IMR-90 (cell line): ENCODE measurements at regions not wholly inside any gene's neighbourhood (a gene's known extent, or its start where the extent isn't known, plus 50 kb on each side); places are given as distances from the start of the nearest gene placed in this dataset.

ENCODE experiments used
- ATAC-seq: fragments of 200-7000 bp; cut with Tn5 transposase; 2 replicates; pipeline ENCODE4 v1.9.1; 2020; ENCODE audit warnings: low read depth, mild to moderate bottlenecking, moderate library complexity
- BruUV-seq: library from RNA; stranded (reverse); fragments of 400-500 nt; replicated peaks from 2 replicates; lab custom pipeline; 2021; lab: Mats Ljungman, UMichigan
- CTCF ChIA-PET: fragments of 300-600 bp; formaldehyde crosslinking; extraction: SDS; loops from one replicate; lab custom pipeline; 2021; ENCODE audit warnings: antibody characterized with exemption; lab: Yijun Ruan, JAX
- POLR2A ChIA-PET: fragments of 300-600 bp; sonication (Branson Sonifier 250); formaldehyde crosslinking; loops from one replicate; lab custom pipeline; 2022; ENCODE audit warnings: antibody characterized with exemption; ENCODE audit not compliant: unreplicated experiment; lab: Charles Lee
- DNase-seq: peaks from one replicate; pipeline ENCODE4 v3.0.0; 2013
- H2AFZ ChIP-seq: replicated peaks from 2 replicates; pipeline ENCODE3; 2013; ENCODE audit warnings: low read length, mild to moderate bottlenecking; ENCODE audit not compliant: poor library complexity
- H2AK5ac ChIP-seq: 2 replicates; pipeline ENCODE4 v1.6.1; 2013; ENCODE audit warnings: low read depth, low read length, inconsistent platforms
- H2AK9ac ChIP-seq: replicated peaks from 2 replicates; pipeline ENCODE3; 2013; ENCODE audit warnings: mild to moderate bottlenecking, low read depth, low read length, moderate library complexity; ENCODE audit not compliant: poor library complexity
- H2BK120ac ChIP-seq: 2 replicates; pipeline ENCODE4 v1.6.1; 2013; ENCODE audit warnings: low read depth, low read length, inconsistent platforms
- H2BK15ac ChIP-seq: 3 replicates; pipeline ENCODE4 v1.6.1; 2013; ENCODE audit warnings: low read depth, low read length, inconsistent platforms
- H2BK20ac ChIP-seq: 2 replicates; pipeline ENCODE4 v1.6.1; 2013; ENCODE audit warnings: low read depth, mild to moderate bottlenecking, inconsistent platforms, low read length, moderate library complexity
- H2BK5ac ChIP-seq: 2 replicates; pipeline ENCODE4 v1.6.1; 2013; ENCODE audit warnings: mild to moderate bottlenecking, low read depth, low read length, inconsistent platforms; ENCODE audit not compliant: poor library complexity, severe bottlenecking
- H3K14ac ChIP-seq: replicated peaks from 2 replicates; pipeline ENCODE4 v1.6.1; 2013; ENCODE audit warnings: low read depth, low read length, inconsistent platforms
- H3K18ac ChIP-seq: 2 replicates; pipeline ENCODE4 v1.6.1; 2013; ENCODE audit warnings: low read depth, low read length, control low read depth
- H3K23ac ChIP-seq: 2 replicates; pipeline ENCODE4 v1.6.1; 2013; ENCODE audit warnings: low read depth, low read length, inconsistent platforms
- H3K27ac ChIP-seq: 2 replicates; pipeline ENCODE4 v1.5.1; 2013; ENCODE audit warnings: mild to moderate bottlenecking, control low read depth, low read length; ENCODE audit not compliant: insufficient read depth
- H3K27me3 ChIP-seq: 2 replicates; pipeline ENCODE4 v1.6.1; 2013; ENCODE audit warnings: low read length; ENCODE audit not compliant: control insufficient read depth, insufficient read depth
- H3K36me3 ChIP-seq: 2 replicates; pipeline ENCODE4 v1.6.1; 2013; ENCODE audit warnings: low read length, mixed read lengths; ENCODE audit not compliant: control insufficient read depth, insufficient read depth
- H3K4ac ChIP-seq: 2 replicates; pipeline ENCODE4 v1.6.1; 2013; ENCODE audit warnings: low read depth, low read length, inconsistent platforms
- H3K4me1 ChIP-seq: 2 replicates; pipeline ENCODE4 v1.6.1; 2013; ENCODE audit warnings: low read length, mixed read lengths; ENCODE audit not compliant: control insufficient read depth, insufficient read depth
- H3K4me2 ChIP-seq: 2 replicates; pipeline ENCODE4 v1.6.1; 2013; ENCODE audit warnings: low read depth, mild to moderate bottlenecking, control low read depth, low read length, moderate library complexity
- H3K4me3 ChIP-seq: 2 replicates; pipeline ENCODE4 v1.5.1; 2013; ENCODE audit warnings: low read depth, mild to moderate bottlenecking, control low read depth, low read length, moderate library complexity; ENCODE audit not compliant: insufficient read depth
- H3K56ac ChIP-seq: 2 replicates; pipeline ENCODE4 v1.6.1; 2013; ENCODE audit warnings: low read length, inconsistent platforms; ENCODE audit not compliant: insufficient read depth; ENCODE audit errors: extremely low read depth
- H3K79me1 ChIP-seq, 2 experiments: 2 replicates each; pipeline ENCODE4 v1.6.1; 2013; ENCODE audit warnings: low read length in 2 of 2, inconsistent platforms in 1 of 2, low read depth in 1 of 2
- H3K9ac ChIP-seq: 2 replicates; pipeline ENCODE4 v1.6.1; 2013; ENCODE audit warnings: low read depth, low read length, control low read depth
- H3K9me1 ChIP-seq: 2 replicates; pipeline ENCODE4 v1.6.1; 2013; ENCODE audit warnings: low read length, inconsistent platforms; ENCODE audit not compliant: insufficient read depth
- H3K9me3 ChIP-seq: 2 replicates; pipeline ENCODE4 v1.6.1; 2013; ENCODE audit warnings: low read length; ENCODE audit not compliant: control insufficient read depth, insufficient read depth
- H4K20me1 ChIP-seq: 2 replicates; pipeline ENCODE4 v1.6.1; 2013; ENCODE audit warnings: low read length, inconsistent platforms; ENCODE audit not compliant: insufficient read depth
- H4K5ac ChIP-seq: 2 replicates; pipeline ENCODE4 v1.6.1; 2013; ENCODE audit warnings: mild to moderate bottlenecking, low read depth, low read length, control low read depth
- H4K8ac ChIP-seq, 2 experiments: 2 replicates each; pipeline ENCODE4 v1.6.1; 2013; ENCODE audit warnings: low read depth in 2 of 2, low read length in 2 of 2, control low read depth in 1 of 2, inconsistent platforms in 1 of 2
- H4K91ac ChIP-seq: 2 replicates; pipeline ENCODE4 v1.6.1; 2013; ENCODE audit warnings: low read depth, low read length, inconsistent platforms; ENCODE audit not compliant: insufficient read depth
- CEBPB ChIP-seq: IDR thresholded peaks from 2 replicates; pipeline ENCODE4 v1.6.1; 2012; ENCODE audit warnings: low read depth, low read length, improper control_type of control experiment
- CTCF ChIP-seq: conservative IDR thresholded peaks from 2 replicates; pipeline ENCODE4 v1.5.1; 2012; ENCODE audit warnings: mild to moderate bottlenecking, low read depth, low read length, improper control_type of control experiment
- ELK1 ChIP-seq: fragments of 150-350 bp; IDR thresholded peaks from 2 replicates; pipeline ENCODE4 v1.6.1; 2016; ENCODE audit warnings: low read depth, mild to moderate bottlenecking, low read length, moderate library complexity, borderline replicate concordance
- MAZ ChIP-seq: IDR thresholded peaks from 2 replicates; pipeline ENCODE4 v1.6.1; 2012; ENCODE audit warnings: low read depth, mild to moderate bottlenecking, low read length, improper control_type of control experiment, moderate library complexity, borderline replicate concordance
- RAD21 ChIP-seq: IDR thresholded peaks from 2 replicates; pipeline ENCODE4 v1.6.1; 2012; ENCODE audit warnings: low read length, improper control_type of control experiment
- SMC3 ChIP-seq: fragments of 150-350 bp; IDR thresholded peaks from 2 replicates; pipeline ENCODE4 v1.6.1; 2016; ENCODE audit warnings: low read depth, mild to moderate bottlenecking, antibody characterized with exemption, low read length, moderate library complexity
- WGBS, 2 experiments: methylation state at CpG; one replicate each; pipeline versions ENCODE4 v1.1.5 to v1.1.7; 2013; ENCODE audit warnings: missing lambda C conversion rate in 2 of 2; ENCODE audit not compliant: insufficient read length in 1 of 2; ENCODE audit errors: extremely low coverage in 2 of 2; 5-methylcytosine and 5-hydroxymethylcytosine counted together
- dilution Hi-C: fragments of 300-500 bp; cut with HindIII; formaldehyde crosslinking; loops from one replicate; pipeline ENCODE4 v1.14.3; 2018; ENCODE audit warnings: low sequenced_read_pairs; ENCODE audit not compliant: unreplicated experiment
- in situ Hi-C: fragments of 300-500 bp; cut with MboI; formaldehyde crosslinking; loops from 3 replicates; pipeline ENCODE4 v1.14.3; 2019; ENCODE audit warnings: low sequenced_read_pairs, inconsistent platforms, mixed read lengths
- intact Hi-C: fragments of 100-400 bp; cut with micrococcal nuclease; formaldehyde crosslinking; loops from 2 replicates; pipeline ENCODE4 v1.10.0; 2022

- Histone ChIP-seq H2BK20ac (no peak overlapping the region), H3K4me3 (no peak overlapping the region), H3K4me2 (no peak overlapping the region), H4K91ac (no peak overlapping the region), H2BK5ac (no peak overlapping the region), H3K23ac (no peak overlapping the region), H2AK5ac (no peak overlapping the region), H3K14ac (no peak overlapping the region), H3K9me3 (no peaks in the 10 kb centered on the region), H2BK120ac (no peak overlapping the region), H3K4me1 (no peaks in the 10 kb centered on the region), H3K79me1 (no peaks in the 10 kb centered on the region), H3K9me1 (no peaks in the 10 kb centered on the region), H4K8ac (no peak overlapping the region), H4K20me1 (no peaks in the 10 kb centered on the region), H3K18ac (no peak overlapping the region), H3K36me3 (no peaks in the 10 kb centered on the region), H2AK9ac (no peak overlapping the region), H3K27me3 (no peaks in the 10 kb centered on the region), H2AFZ (no peak overlapping the region), H4K5ac (no peak overlapping the region), H3K56ac (no peak overlapping the region), H2BK15ac (no peak overlapping the region), H3K27ac (no peak overlapping the region), H3K9ac (no peak overlapping the region), H3K4ac (no peak overlapping the region)
- CTCF ChIA-PET = no interaction called here
- BruUV-seq = no TSS peak
- in situ Hi-C loops = no loop called here
- dilution Hi-C loops = no loop called here
- intact Hi-C loops = no loop called here
- POLR2A ChIA-PET = no interaction called here
- ATAC-seq (peak; percentile 40; the same call in 1 of the 2 replicates), DNase-seq (peak; percentile 15)
- TF ChIP-seq CEBPB (no peak), RAD21 (no peak), CTCF (no peak), MAZ (no peak), ELK1 (no peak), SMC3 (no peak)
- no CpG with 5 or more reads among the region's 1 CpG for WGBS, 2 experiments
Observed at GRCh38 chr4:175470131-175470530, 341.9 kb downstream of the GPM6A start.
